H1 (cell line): ENCODE measurements at regions not wholly inside any gene's neighbourhood (a gene's known extent, or its start where the extent isn't known, plus 50 kb on each side); places are given as distances from the start of the nearest gene placed in this dataset.

Source experiments
- CTCF ChIA-PET: fragments of 300-600 bp; sonication (Branson Sonifier 250); formaldehyde crosslinking; loops from one replicate; lab custom pipeline; 2021; ENCODE audit not compliant: partially characterized antibody; lab: Charles Lee
- POLR2A ChIA-PET: fragments of 300-600 bp; sonication (Branson Sonifier 250); formaldehyde crosslinking; loops from one replicate; lab custom pipeline; 2021; ENCODE audit warnings: inconsistent platforms; ENCODE audit not compliant: partially characterized antibody; lab: Charles Lee
- DNase-seq, 2 experiments: peaks; one replicate each; pipeline versions ENCODE4 v3.0.0 to v3.0.0-alpha.2; 2010 to 2022; ENCODE audit warnings: low spot score in 2 of 2, low read depth in 1 of 2, mixed read lengths in 1 of 2
- FAIRE-seq: peaks from 2 replicates; lab custom pipeline; 2011; peaks lifted over from hg19 to GRCh38; lab: Jason Lieb, UNC
- H2AFZ ChIP-seq: 2 replicates; pipeline ENCODE4 v1.8.1; 2012; ENCODE audit warnings: low read length, inconsistent platforms
- H2AK5ac ChIP-seq: 2 replicates; pipeline ENCODE4 v1.6.1; 2013; ENCODE audit warnings: low read depth, low read length
- H2BK120ac ChIP-seq: replicated peaks from 2 replicates; pipeline ENCODE3; 2013; ENCODE audit warnings: low read depth, low read length, inconsistent platforms
- H2BK12ac ChIP-seq: 2 replicates; pipeline ENCODE4 v1.6.1; 2013; ENCODE audit warnings: low read depth, low read length
- H2BK15ac ChIP-seq: 2 replicates; pipeline ENCODE4 v1.6.1; 2013; ENCODE audit warnings: low read length
- H2BK20ac ChIP-seq: 2 replicates; pipeline ENCODE4 v1.6.1; 2013; ENCODE audit warnings: low read length
- H2BK5ac ChIP-seq: 2 replicates; pipeline ENCODE4 v1.6.1; 2013; ENCODE audit warnings: low read depth, low read length
- H3K14ac ChIP-seq: 2 replicates; pipeline ENCODE4 v1.6.1; 2013; ENCODE audit warnings: inconsistent platforms; ENCODE audit not compliant: insufficient read length
- H3K18ac ChIP-seq: 2 replicates; pipeline ENCODE4 v1.6.1; 2013; ENCODE audit warnings: low read length; ENCODE audit errors: extremely low read depth
- H3K23ac ChIP-seq: 2 replicates; pipeline ENCODE4 v1.6.1; 2013; ENCODE audit warnings: inconsistent platforms; ENCODE audit not compliant: insufficient read length
- H3K23me2 ChIP-seq: 2 replicates; pipeline ENCODE4 v1.6.1; 2013; ENCODE audit warnings: low read depth, low read length
- H3K27ac ChIP-seq: 2 replicates; pipeline ENCODE4 v1.6.1; 2011; ENCODE audit warnings: low read depth, low read length, inconsistent platforms
- H3K27me3 ChIP-seq, 4 experiments: replicated peaks in 1 of 4; 1 replicate in 1 of 4; 2 replicates in 3 of 4; pipeline versions ENCODE4 v1.6.1 to v1.8.1; 2011 to 2013; ENCODE audit warnings: low read length in 3 of 4, mild to moderate bottlenecking in 3 of 4, inconsistent platforms in 2 of 4, mixed read lengths in 2 of 4, moderate library complexity in 1 of 4; ENCODE audit not compliant: control insufficient read depth in 3 of 4, insufficient read depth in 3 of 4; ENCODE audit errors: extremely low read depth in 1 of 4
- H3K36me3 ChIP-seq, 4 experiments: 2 replicates each; pipeline versions ENCODE4 v1.6.1 to v1.8.1; 2011 to 2013; ENCODE audit warnings: mild to moderate bottlenecking in 4 of 4, low read length in 3 of 4, moderate library complexity in 2 of 4, control low read depth in 1 of 4, inconsistent platforms in 1 of 4; ENCODE audit not compliant: insufficient read depth in 4 of 4, control insufficient read depth in 2 of 4
- H3K4ac ChIP-seq: replicated peaks from 2 replicates; pipeline ENCODE3; 2013; ENCODE audit warnings: low read length, low read depth, mixed read lengths, inconsistent platforms; ENCODE audit not compliant: insufficient read length
- H3K4me1 ChIP-seq, 4 experiments: replicated peaks in 1 of 4; 1 replicate in 1 of 4; 2 replicates in 3 of 4; pipeline versions ENCODE4 v1.6.1 to v1.8.1; 2011 to 2013; ENCODE audit warnings: low read length in 3 of 4, inconsistent platforms in 2 of 4, mixed read lengths in 1 of 4; ENCODE audit not compliant: insufficient read depth in 4 of 4, control insufficient read depth in 3 of 4
- H3K4me2 ChIP-seq, 2 experiments: 2 replicates each; pipeline versions ENCODE4 v1.6.1 to v1.8.1; 2011 to 2013; ENCODE audit warnings: low read depth in 2 of 2, low read length in 2 of 2, control low read depth in 1 of 2, inconsistent platforms in 1 of 2, mild to moderate bottlenecking in 1 of 2; ENCODE audit not compliant: insufficient read depth in 1 of 2
- H3K4me3 ChIP-seq, 4 experiments: fragments of 200-600, 300-600 bp in 1 of 4; sonication (generic), shearing (Covaris generic), sonication (Bioruptor Twin) in 1 of 4; 2 replicates each; pipeline versions ENCODE4 v1.5.1 to v1.8.1; 2011 to 2016; ENCODE audit warnings: low read length in 4 of 4, low read depth in 3 of 4, control low read depth in 2 of 4, inconsistent platforms in 2 of 4, mild to moderate bottlenecking in 2 of 4, mixed read lengths in 1 of 4, moderate library complexity in 1 of 4; ENCODE audit not compliant: insufficient read depth in 2 of 4; ENCODE audit errors: extremely low read depth in 1 of 4
- H3K56ac ChIP-seq: replicated peaks from 2 replicates; pipeline ENCODE3; 2013; ENCODE audit warnings: low read depth, mild to moderate bottlenecking, mixed read lengths, low read length, inconsistent platforms; ENCODE audit not compliant: insufficient read length
- H3K79me1 ChIP-seq: 2 replicates; pipeline ENCODE4 v1.6.1; 2013; ENCODE audit warnings: low read depth, low read length, control low read depth
- H3K79me2 ChIP-seq, 2 experiments: 2 replicates each; pipeline versions ENCODE4 v1.6.1 to v1.8.1; 2012 to 2013; ENCODE audit warnings: low read length in 2 of 2, mild to moderate bottlenecking in 2 of 2, inconsistent platforms in 1 of 2; ENCODE audit not compliant: insufficient read depth in 2 of 2, control insufficient read depth in 1 of 2
- H3K9ac ChIP-seq, 4 experiments: replicated peaks in 1 of 4; 1 replicate in 1 of 4; 2 replicates in 3 of 4; pipeline versions ENCODE4 v1.6.1 to v1.8.1; 2011 to 2013; ENCODE audit warnings: low read depth in 3 of 4, low read length in 3 of 4, control low read depth in 2 of 4, mild to moderate bottlenecking in 2 of 4, moderate library complexity in 2 of 4, inconsistent platforms in 1 of 4; ENCODE audit errors: extremely low read depth in 1 of 4
- H3K9me3 ChIP-seq, 2 experiments: 2 replicates each; pipeline versions ENCODE4 v1.6.1 to v1.8.1; 2012 to 2013; ENCODE audit warnings: mild to moderate bottlenecking in 2 of 2, moderate library complexity in 2 of 2, control low read depth in 1 of 2, inconsistent platforms in 1 of 2, low read depth in 1 of 2, low read length in 1 of 2, mixed read lengths in 1 of 2; ENCODE audit not compliant: insufficient read depth in 2 of 2
- H4K20me1 ChIP-seq, 2 experiments: replicated peaks in 1 of 2; 2 replicates each; pipeline versions ENCODE3 to v1.8.1; 2011 to 2013; ENCODE audit warnings: inconsistent platforms in 2 of 2, low read length in 2 of 2, mild to moderate bottlenecking in 1 of 2; ENCODE audit not compliant: insufficient read depth in 2 of 2, control insufficient read depth in 1 of 2
- H4K5ac ChIP-seq: 2 replicates; pipeline ENCODE4 v1.6.1; 2013; ENCODE audit warnings: low read length, low read depth, mixed read lengths, inconsistent platforms; ENCODE audit not compliant: insufficient read length
- H4K8ac ChIP-seq: 2 replicates; pipeline ENCODE4 v1.8.0; 2013; ENCODE audit warnings: mild to moderate bottlenecking, moderate library complexity, low read length, inconsistent platforms; ENCODE audit not compliant: insufficient read depth; ENCODE audit errors: extremely low read depth
- H4K91ac ChIP-seq: replicated peaks from 2 replicates; pipeline ENCODE3; 2013; ENCODE audit warnings: low read length, mixed read lengths, inconsistent platforms; ENCODE audit not compliant: insufficient read length
- ASH2L ChIP-seq: fragments of 200-600, 300-600 bp; sonication (generic); IDR thresholded peaks from one replicate; pipeline ENCODE4 v1.7.1; 2017; ENCODE audit warnings: low read length
- CHD2 ChIP-seq: IDR thresholded peaks from 2 replicates; pipeline ENCODE4 v1.6.1; 2012; ENCODE audit warnings: low read length, improper control_type of control experiment
- EZH2 ChIP-seq: fragments of 200-600 bp; sonication (generic); IDR thresholded peaks from 2 replicates; pipeline ENCODE4 v1.7.1; 2012; ENCODE audit warnings: low read depth, mild to moderate bottlenecking, moderate library complexity, low read length, inconsistent platforms; ENCODE audit not compliant: severe bottlenecking
- FOSL1 ChIP-seq: IDR thresholded peaks from 2 replicates; pipeline ENCODE4 v1.6.1; 2011; ENCODE audit warnings: mild to moderate bottlenecking, low read depth, low read length, moderate library complexity; ENCODE audit not compliant: insufficient read depth
- POU5F1 ChIP-seq: IDR thresholded peaks from 2 replicates; pipeline ENCODE4 v1.6.1; 2011; ENCODE audit warnings: low read depth, mild to moderate bottlenecking, low read length, moderate library complexity
- RFX5 ChIP-seq: IDR thresholded peaks from 2 replicates; pipeline ENCODE4 v1.6.1; 2011; ENCODE audit warnings: low read depth, low read length, improper control_type of control experiment, borderline replicate concordance
- RXRA ChIP-seq: IDR thresholded peaks from 2 replicates; pipeline ENCODE4 v1.6.1; 2011; ENCODE audit warnings: low read depth, mild to moderate bottlenecking, low read length, moderate library complexity; ENCODE audit not compliant: insufficient read depth
- TAF1 ChIP-seq: IDR thresholded peaks from 2 replicates; pipeline ENCODE4 v1.6.1; 2011; ENCODE audit warnings: mild to moderate bottlenecking, low read depth, low read length
- TBP ChIP-seq: IDR thresholded peaks from 2 replicates; pipeline ENCODE4 v1.6.1; 2011; ENCODE audit warnings: low read depth, low read length, improper control_type of control experiment
- TEAD4 ChIP-seq: IDR thresholded peaks from 2 replicates; pipeline ENCODE4 v1.6.1; 2012; ENCODE audit warnings: low read depth, low read length, inconsistent platforms, mixed read lengths
- WGBS, 2 experiments: shearing (Covaris generic) in 1 of 2; methylation state at CpG; one replicate each; pipeline versions ENCODE4 v1.1.6 to v1.1.7; 2013 to 2015; ENCODE audit warnings: low lambda C conversion rate in 2 of 2, mixed read lengths in 2 of 2, inconsistent platforms in 1 of 2, low coverage in 1 of 2, missing lambda C conversion rate in 1 of 2; ENCODE audit not compliant: insufficient replicate concordance in 2 of 2, insufficient coverage in 1 of 2, insufficient read length in 1 of 2; ENCODE audit errors: extremely low coverage in 1 of 2, missing lambda C conversion rate in 1 of 2; 5-methylcytosine and 5-hydroxymethylcytosine counted together

DNA sequence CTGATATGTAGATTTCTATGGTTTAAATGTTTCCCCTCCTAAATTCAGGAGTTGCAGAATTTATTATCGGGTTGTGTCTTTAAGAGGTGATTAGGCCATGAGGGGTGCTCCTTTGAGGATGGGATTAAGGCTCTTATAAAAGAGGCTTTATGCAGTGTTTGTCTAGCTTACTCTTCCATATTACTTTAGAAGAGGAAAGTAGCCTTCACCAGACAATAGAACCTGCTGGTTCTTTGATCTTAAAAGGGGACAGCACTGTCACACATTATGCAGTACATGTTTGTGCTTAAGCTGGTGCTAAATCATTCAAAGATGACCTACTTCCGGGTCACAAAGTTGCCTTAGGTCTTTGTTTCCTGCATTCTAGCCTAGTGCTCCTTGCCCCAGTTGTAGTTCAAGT is 81.0 kb downstream of the CPXCR1 start:
- Histone ChIP-seq H3K14ac (no peak overlapping the region), H3K27ac (no peak overlapping the region), H3K27me3 (no peaks in the 10 kb centered on the region), H2AFZ (no peak overlapping the region), H3K36me3 (no peaks in the 10 kb centered on the region), H4K5ac (no peak overlapping the region), H3K18ac (no peak overlapping the region), H3K23me2 (no peaks in the 10 kb centered on the region), H3K79me2 (no peaks in the 10 kb centered on the region), H2BK12ac (no peak overlapping the region), H2BK5ac (no peak overlapping the region), H3K4me1 (no peaks in the 10 kb centered on the region), H2BK15ac (no peak overlapping the region), H3K4me2 (no peak overlapping the region), H3K4ac (no peak overlapping the region), H4K8ac (no peak overlapping the region), H4K20me1 (no peaks in the 10 kb centered on the region), H3K79me1 (no peaks in the 10 kb centered on the region), H2BK20ac (no peak overlapping the region), H4K91ac (no peak overlapping the region), H2AK5ac (no peak overlapping the region), H3K4me3 (no peak overlapping the region), H2BK120ac (no peak overlapping the region), H3K23ac (no peak overlapping the region), H3K56ac (no peak overlapping the region), H3K9ac (no peak overlapping the region), H3K9me3 (no peaks in the 10 kb centered on the region)
- ChIA-PET CTCF (no interaction called here), POLR2A (no interaction called here)
- TF ChIP-seq TEAD4 (no peak), CHD2 (no peak), POU5F1 (no peak), RFX5 (no peak), FOSL1 (no peak), TAF1 (no peak), RXRA (no peak), TBP (no peak), EZH2 (no peak), ASH2L (no peak)
- no peak for DNase-seq
- FAIRE-seq: no peak
- 96% methylated on average over 2 of the region's 2 CpGs; no CpG with 5 or more reads in 1 of the 2 experiments for WGBS, 2 experiments
